ENCODE measurements at regions not wholly inside any gene's neighbourhood (a gene's known extent, or its start where the extent isn't known, plus 50 kb on each side); places are given as distances from the start of the nearest gene placed in this dataset.

- no peak overlapping the region for H3K9ac ChIP-seq (ENCODE audit: low read length)
- no peak for FAIRE-seq
- no peak overlapping the region for H3K4me3 Mint-ChIP-seq (ENCODE audit: unreplicated experiment)
Measured at GRCh38 chr7:94848992-94849576, 58.3 kb upstream of the PPP1R9A start.

GRCh38 chr7:94849636-94850208 is 57.7 kb upstream of the PPP1R9A start:
- Histone ChIP-seq H3K9ac (ENCODE audit: low read length) (no peak overlapping the region), H3K27me3 (ENCODE audit: insufficient read depth, low read length) (no peaks in the 10 kb centered on the region), H2AFZ (ENCODE audit: low read depth, low read length) (no peak overlapping the region), H3K4me1 (ENCODE audit: insufficient read depth, low read length) (no peaks in the 10 kb centered on the region), H3K27ac (ENCODE audit: low read depth, low read length) (no peak overlapping the region), H3K4me2 (ENCODE audit: low read length) (no peak overlapping the region), H3K79me2 (ENCODE audit: insufficient read depth, low read length) (no peaks in the 10 kb centered on the region), H3K36me3 (ENCODE audit: insufficient read depth, low read length) (no peaks in the 10 kb centered on the region), H3K9me3 (ENCODE audit: insufficient read depth, low read depth, low read length) (peaks cover under 1% of the 10 kb centered on the region), H4K20me1 (ENCODE audit: insufficient read depth, low read length) (no peaks in the 10 kb centered on the region), H3K4me3 (ENCODE audit: insufficient read depth, low read depth, low read length) (no peak overlapping the region)
- Mint-ChIP-seq H3K27me3 (ENCODE audit: low read depth, unreplicated experiment) (no peaks in the 10 kb centered on the region), H3K4me1 (ENCODE audit: low read depth, unreplicated experiment) (no peaks in the 10 kb centered on the region), H3K36me3 (ENCODE audit: low read depth, unreplicated experiment) (no peaks in the 10 kb centered on the region), H3K27ac (ENCODE audit: unreplicated experiment) (no peak overlapping the region), H3K9me3 (ENCODE audit: unreplicated experiment) (peaks cover 11% of the 10 kb centered on the region), H3K4me3 (ENCODE audit: unreplicated experiment) (no peak overlapping the region)
- no peak for DNase-seq (ENCODE audit: low read depth)
- FAIRE-seq, result no peak
- no peak for TF ChIP-seq EZH2 (IDR thresholded peaks at IDR 0.05; ENCODE audit: insufficient read depth, low read length)
- TF ChIP-seq CTCF (IDR thresholded peaks at IDR 0.05; ENCODE audit: insufficient read depth, low read depth, low read length), result no peak

More at GRCh38 chr7:94848992-94849576, 58.3 kb upstream of the PPP1R9A start:
- no peaks in the 10 kb centered on the region for H3K27me3 ChIP-seq (ENCODE audit: insufficient read depth, low read length)
- H3K36me3 ChIP-seq (ENCODE audit: insufficient read depth, low read length), result no peaks in the 10 kb centered on the region
- no peak overlapping the region for H3K4me3 ChIP-seq (ENCODE audit: insufficient read depth, low read depth, low read length)
- no peaks in the 10 kb centered on the region for H3K4me1 Mint-ChIP-seq (ENCODE audit: low read depth, unreplicated experiment)
- no peaks in the 10 kb centered on the region for H3K79me2 ChIP-seq (ENCODE audit: insufficient read depth, low read length)
- no peak overlapping the region for H3K27ac Mint-ChIP-seq (ENCODE audit: unreplicated experiment)
- H3K4me1 ChIP-seq (ENCODE audit: insufficient read depth, low read length), result no peaks in the 10 kb centered on the region
- DNase-seq (ENCODE audit: low read depth), result no peak
- H3K9me3 ChIP-seq (ENCODE audit: insufficient read depth, low read depth, low read length), result peaks cover 2% of the 10 kb centered on the region
- H3K27me3 Mint-ChIP-seq (ENCODE audit: low read depth, unreplicated experiment), result no peaks in the 10 kb centered on the region
- no peak overlapping the region for H3K4me2 ChIP-seq (ENCODE audit: low read length)
- H2AFZ ChIP-seq (ENCODE audit: low read depth, low read length), result no peak overlapping the region
- no peaks in the 10 kb centered on the region for H3K36me3 Mint-ChIP-seq (ENCODE audit: low read depth, unreplicated experiment)
- no peak for TF ChIP-seq CTCF (IDR thresholded peaks at IDR 0.05; ENCODE audit: insufficient read depth, low read depth, low read length)
- no peak for TF ChIP-seq EZH2 (IDR thresholded peaks at IDR 0.05; ENCODE audit: insufficient read depth, low read length)
- no peak overlapping the region for H3K27ac ChIP-seq (ENCODE audit: low read depth, low read length)
- H3K9me3 Mint-ChIP-seq (ENCODE audit: unreplicated experiment), result peaks cover 14% of the 10 kb centered on the region
- H4K20me1 ChIP-seq (ENCODE audit: insufficient read depth, low read length), result no peaks in the 10 kb centered on the region

GRCh38 chr7:94855589-94855988 is 51.8 kb upstream of the PPP1R9A start:
- Histone ChIP-seq H3K27ac (ENCODE audit: low read depth, low read length) (no peak overlapping the region), H3K4me2 (ENCODE audit: low read length) (no peak overlapping the region), H2AFZ (ENCODE audit: low read depth, low read length) (no peak overlapping the region), H3K27me3 (ENCODE audit: insufficient read depth, low read length) (no peaks in the 10 kb centered on the region), H3K36me3 (ENCODE audit: insufficient read depth, low read length) (no peaks in the 10 kb centered on the region), H3K4me3 (ENCODE audit: insufficient read depth, low read depth, low read length) (no peak overlapping the region), H3K4me1 (ENCODE audit: insufficient read depth, low read length) (no peaks in the 10 kb centered on the region), H3K9ac (ENCODE audit: low read length) (no peak overlapping the region), H4K20me1 (ENCODE audit: insufficient read depth, low read length) (no peaks in the 10 kb centered on the region), H3K9me3 (ENCODE audit: insufficient read depth, low read depth, low read length) (no peaks in the 10 kb centered on the region), H3K79me2 (ENCODE audit: insufficient read depth, low read length) (no peaks in the 10 kb centered on the region)
- DNase-seq (ENCODE audit: low read depth) (no peak), FAIRE-seq (no peak)
- Mint-ChIP-seq H3K4me1 (ENCODE audit: low read depth, unreplicated experiment) (no peaks in the 10 kb centered on the region), H3K4me3 (ENCODE audit: unreplicated experiment) (no peak overlapping the region), H3K27me3 (ENCODE audit: low read depth, unreplicated experiment) (no peaks in the 10 kb centered on the region), H3K36me3 (ENCODE audit: low read depth, unreplicated experiment) (no peaks in the 10 kb centered on the region), H3K27ac (ENCODE audit: unreplicated experiment) (no peak overlapping the region), H3K9me3 (ENCODE audit: unreplicated experiment) (peaks cover 5% of the 10 kb centered on the region)
- TF ChIP-seq EZH2 (IDR thresholded peaks at IDR 0.05; ENCODE audit: insufficient read depth, low read length) (no peak), CTCF (IDR thresholded peaks at IDR 0.05; ENCODE audit: insufficient read depth, low read depth, low read length) (no peak)

Data from astrocyte (in vitro differentiated cells and primary cell).